ENCODE measurements at regions not wholly inside any gene's neighbourhood (a gene's known extent, or its start where the extent isn't known, plus 50 kb on each side); places are given as distances from the start of the nearest gene placed in this dataset.
A peak's percentile ranks its signal among the peaks of the same experiment; 100 is the strongest.

- Histone ChIP-seq H3K27ac (no peak overlapping the region), H3K4me2 (no peak overlapping the region), H4K20me1 (ENCODE audit: insufficient read depth, poor library complexity, severe bottlenecking) (no peaks in the 10 kb centered on the region), H2AFZ (no peak overlapping the region), H3K4me1 (ENCODE audit: insufficient read depth) (no peaks in the 10 kb centered on the region), H3K79me2 (no peaks in the 10 kb centered on the region), H3K27me3 (peaks cover 5% of the 10 kb centered on the region), H3K9me3 (ENCODE audit: low read depth) (no peaks in the 10 kb centered on the region), H3K36me3 (replicated peaks; ENCODE audit: insufficient read depth, low read depth) (no peaks in the 10 kb centered on the region), H3K4me3 (no peak overlapping the region), H3K9me2 (replicated peaks; ENCODE audit: insufficient read depth) (no peaks in the 10 kb centered on the region)
- TF ChIP-seq EZH2phosphoT487 (IDR thresholded peaks at IDR 0.05; ENCODE audit: low read depth, severe bottlenecking, unreplicated experiment) (no peak), CTCF (IDR thresholded peaks at IDR 0.05; ENCODE audit: poor library complexity) (no peak), EZH2 (IDR thresholded peaks at IDR 0.05; ENCODE audit: borderline replicate concordance) (no peak)
- peak; percentile 32 for DNase-seq (ENCODE audit: low spot score)
- 58% methylated on average over 15 of the region's 15 CpGs for WGBS (ENCODE audit: low lambda C conversion rate, missing lambda C conversion rate)
These were observed 431.9 kb downstream of the COG6 start for GRCh38 chr13:40087091-40088002.

- H3K36me3 ChIP-seq (replicated peaks; ENCODE audit: insufficient read depth, low read depth) = no peaks in the 10 kb centered on the region
- no peaks in the 10 kb centered on the region for H3K9me3 ChIP-seq (ENCODE audit: low read depth)
- WGBS (ENCODE audit: low lambda C conversion rate, missing lambda C conversion rate) = 57% methylated on average over 4 of the region's 4 CpGs
- H4K20me1 ChIP-seq (ENCODE audit: insufficient read depth, poor library complexity, severe bottlenecking) = no peaks in the 10 kb centered on the region
- no peak overlapping the region for H3K4me3 ChIP-seq
- H2AFZ ChIP-seq = no peak overlapping the region
- H3K4me1 ChIP-seq (ENCODE audit: insufficient read depth) = no peaks in the 10 kb centered on the region
- no peak for DNase-seq (ENCODE audit: low spot score)
- no peak overlapping the region for H3K27ac ChIP-seq
- no peak overlapping the region for H3K4me2 ChIP-seq
- H3K27me3 ChIP-seq = peaks cover 5% of the 10 kb centered on the region
- H3K79me2 ChIP-seq = no peaks in the 10 kb centered on the region
- TF ChIP-seq CTCF (IDR thresholded peaks at IDR 0.05; ENCODE audit: poor library complexity) = no peak
- TF ChIP-seq EZH2 (IDR thresholded peaks at IDR 0.05; ENCODE audit: borderline replicate concordance) = no peak
- no peak for TF ChIP-seq EZH2phosphoT487 (IDR thresholded peaks at IDR 0.05; ENCODE audit: low read depth, severe bottlenecking, unreplicated experiment)
- no peaks in the 10 kb centered on the region for H3K9me2 ChIP-seq (replicated peaks; ENCODE audit: insufficient read depth)
These were observed 438.6 kb downstream of the COG6 start for GRCh38 chr13:40094056-40094455.

GRCh38 chr13:40095695-40096356, 440.4 kb downstream of the COG6 start:
- 71% methylated on average over 9 of the region's 9 CpGs for WGBS (ENCODE audit: low lambda C conversion rate, missing lambda C conversion rate)
- no peak overlapping the region for H3K4me3 ChIP-seq
- H3K9me2 ChIP-seq (replicated peaks; ENCODE audit: insufficient read depth) = no peaks in the 10 kb centered on the region
- no peaks in the 10 kb centered on the region for H3K79me2 ChIP-seq
- H3K27me3 ChIP-seq = peaks cover 5% of the 10 kb centered on the region
- no peak overlapping the region for H2AFZ ChIP-seq
- no peak overlapping the region for H3K27ac ChIP-seq
- H4K20me1 ChIP-seq (ENCODE audit: insufficient read depth, poor library complexity, severe bottlenecking) = no peaks in the 10 kb centered on the region
- DNase-seq (ENCODE audit: low spot score) = no peak
- H3K9me3 ChIP-seq (ENCODE audit: low read depth) = no peaks in the 10 kb centered on the region
- no peaks in the 10 kb centered on the region for H3K4me1 ChIP-seq (ENCODE audit: insufficient read depth)
- H3K4me2 ChIP-seq = no peak overlapping the region
- no peak for TF ChIP-seq EZH2phosphoT487 (IDR thresholded peaks at IDR 0.05; ENCODE audit: low read depth, severe bottlenecking, unreplicated experiment)
- TF ChIP-seq EZH2 (IDR thresholded peaks at IDR 0.05; ENCODE audit: borderline replicate concordance) = no peak
- TF ChIP-seq CTCF (IDR thresholded peaks at IDR 0.05; ENCODE audit: poor library complexity) = no peak
- H3K36me3 ChIP-seq (replicated peaks; ENCODE audit: insufficient read depth, low read depth) = no peaks in the 10 kb centered on the region
